ENCODE measurements at regions not wholly inside any gene's neighbourhood (a gene's known extent, or its start where the extent isn't known, plus 50 kb on each side); places are given as distances from the start of the nearest gene placed in this dataset.
A peak's percentile ranks its signal among the peaks of the same experiment; 100 is the strongest.

GRCh38 chr18:78720456-78721237 is 259.0 kb upstream of the SALL3 start:
- Histone ChIP-seq H3K4me1 (peaks cover 32% of the 10 kb centered on the region), H3K27me3 (ENCODE audit: low read depth) (no peaks in the 10 kb centered on the region), H3K9me3 (0 out of 2 replicates have a peak, but pooled peaks cover 4% of the 10 kb centered on the region), H3K4me3 (no peak overlapping the region), H3K36me3 (replicated peaks) (no peaks in the 10 kb centered on the region)
- in situ Hi-C loops (cut with MboI; ENCODE audit: low sequenced_read_pairs) = no loop called here
- peak in 1 of 2 experiments; percentile 13 for DNase-seq (ENCODE audit: low spot score in 2 of 2)

- peak; percentile 71 to 87 for DNase-seq (ENCODE audit: low spot score in 2 of 2)
- Histone ChIP-seq H3K4me3 (no peak overlapping the region), H3K4me1 (peaks cover 32% of the 10 kb centered on the region), H3K27me3 (ENCODE audit: low read depth) (no peaks in the 10 kb centered on the region), H3K9me3 (0 out of 2 replicates have a peak, but pooled peaks cover 4% of the 10 kb centered on the region), H3K36me3 (replicated peaks) (no peaks in the 10 kb centered on the region)
- in situ Hi-C loops (cut with MboI; ENCODE audit: low sequenced_read_pairs) = no loop called here
Observed at GRCh38 chr18:78721238-78721875, 258.3 kb upstream of the SALL3 start.

GRCh38 chr18:78721981-78722380 is 257.6 kb upstream of the SALL3 start:
- no peaks in the 10 kb centered on the region for H3K36me3 ChIP-seq (replicated peaks)
- H3K4me1 ChIP-seq = peaks cover 32% of the 10 kb centered on the region
- no peak overlapping the region for H3K4me3 ChIP-seq
- in situ Hi-C loops (cut with MboI; ENCODE audit: low sequenced_read_pairs) = no loop called here
- DNase-seq (ENCODE audit: low spot score in 2 of 2) = peak; percentile 90 to 98
- 0 out of 2 replicates have a peak, but pooled peaks cover 4% of the 10 kb centered on the region for H3K9me3 ChIP-seq
- no peaks in the 10 kb centered on the region for H3K27me3 ChIP-seq (ENCODE audit: low read depth)

GRCh38 chr18:78722386-78722785 is 257.2 kb upstream of the SALL3 start:
- DNase-seq (ENCODE audit: low spot score in 2 of 2) = peak; percentile 57 to 86
- Histone ChIP-seq H3K4me1 (peaks cover 32% of the 10 kb centered on the region), H3K9me3 (0 out of 2 replicates have a peak, but pooled peaks cover 4% of the 10 kb centered on the region), H3K36me3 (replicated peaks) (no peaks in the 10 kb centered on the region), H3K4me3 (no peak overlapping the region), H3K27me3 (ENCODE audit: low read depth) (no peaks in the 10 kb centered on the region)
- in situ Hi-C loops (cut with MboI; ENCODE audit: low sequenced_read_pairs) = no loop called here

- H3K36me3 ChIP-seq (replicated peaks) = no peaks in the 10 kb centered on the region
- 0 out of 2 replicates have a peak, but pooled peaks cover 4% of the 10 kb centered on the region for H3K9me3 ChIP-seq
- H3K27me3 ChIP-seq (ENCODE audit: low read depth) = no peaks in the 10 kb centered on the region
- in situ Hi-C loops (cut with MboI; ENCODE audit: low sequenced_read_pairs) = no loop called here
- no peak overlapping the region for H3K4me3 ChIP-seq
- peaks cover 32% of the 10 kb centered on the region for H3K4me1 ChIP-seq
- DNase-seq (ENCODE audit: low spot score in 2 of 2) = peak in 1 of 2 experiments; percentile 42
Observed at GRCh38 chr18:78722929-78723710, 256.5 kb upstream of the SALL3 start.

- Histone ChIP-seq H3K27me3 (ENCODE audit: low read depth) (no peaks in the 10 kb centered on the region), H3K4me3 (no peak overlapping the region), H3K4me1 (peaks cover 32% of the 10 kb centered on the region), H3K9me3 (0 out of 2 replicates have a peak, but pooled peaks cover 4% of the 10 kb centered on the region), H3K36me3 (replicated peaks) (no peaks in the 10 kb centered on the region)
- peak in 1 of 2 experiments; percentile 2 for DNase-seq (ENCODE audit: low spot score in 2 of 2)
- in situ Hi-C loops (cut with MboI; ENCODE audit: low sequenced_read_pairs) = no loop called here
Observed at GRCh38 chr18:78724214-78724914, 255.3 kb upstream of the SALL3 start.

GRCh38 chr18:78725426-78725825 is 254.2 kb upstream of the SALL3 start:
- H3K9me3 ChIP-seq = 0 out of 2 replicates have a peak, but pooled peaks cover 1% of the 10 kb centered on the region

GRCh38 chr18:78726326-78727056 is 253.1 kb upstream of the SALL3 start:
- Histone ChIP-seq H3K27me3 (ENCODE audit: low read depth) (no peaks in the 10 kb centered on the region), H3K36me3 (replicated peaks) (no peaks in the 10 kb centered on the region), H3K9me3 (no peaks in the 10 kb centered on the region), H3K4me3 (no peak overlapping the region), H3K4me1 (peaks cover 19% of the 10 kb centered on the region)
- no peak for DNase-seq (ENCODE audit: low spot score in 2 of 2)
- in situ Hi-C loops (cut with MboI; ENCODE audit: low sequenced_read_pairs) = no loop called here

More at GRCh38 chr18:78725426-78725825, 254.2 kb upstream of the SALL3 start:
- in situ Hi-C loops (cut with MboI; ENCODE audit: low sequenced_read_pairs) = no loop called here
- Histone ChIP-seq H3K4me1 (peaks cover 30% of the 10 kb centered on the region), H3K36me3 (replicated peaks) (no peaks in the 10 kb centered on the region), H3K27me3 (ENCODE audit: low read depth) (no peaks in the 10 kb centered on the region), H3K4me3 (no peak overlapping the region)
- DNase-seq (ENCODE audit: low spot score in 2 of 2) = peak in 1 of 2 experiments; percentile 4

- no peaks in the 10 kb centered on the region for H3K27me3 ChIP-seq (ENCODE audit: low read depth)
- no peak overlapping the region for H3K4me3 ChIP-seq
- in situ Hi-C loops (cut with MboI; ENCODE audit: low sequenced_read_pairs) = no loop called here
- H3K36me3 ChIP-seq (replicated peaks) = no peaks in the 10 kb centered on the region
- no peak for DNase-seq (ENCODE audit: low spot score in 2 of 2)
- H3K9me3 ChIP-seq = no peaks in the 10 kb centered on the region
- peaks cover 18% of the 10 kb centered on the region for H3K4me1 ChIP-seq
Observed at GRCh38 chr18:78727057-78727739, 252.4 kb upstream of the SALL3 start.

- Histone ChIP-seq H3K4me1 (peaks cover 8% of the 10 kb centered on the region), H3K27me3 (ENCODE audit: low read depth) (no peaks in the 10 kb centered on the region), H3K36me3 (replicated peaks) (no peaks in the 10 kb centered on the region), H3K9me3 (no peaks in the 10 kb centered on the region), H3K4me3 (no peak overlapping the region)
- no peak for DNase-seq (ENCODE audit: low spot score in 2 of 2)
- in situ Hi-C loops (cut with MboI; ENCODE audit: low sequenced_read_pairs) = no loop called here
Observed at GRCh38 chr18:78727877-78728783, 251.5 kb upstream of the SALL3 start.

- Histone ChIP-seq H3K9me3 (no peaks in the 10 kb centered on the region), H3K4me3 (no peak overlapping the region), H3K27me3 (ENCODE audit: low read depth) (no peaks in the 10 kb centered on the region), H3K4me1 (peaks cover under 1% of the 10 kb centered on the region; the same call in 1 of the 2 replicates), H3K36me3 (replicated peaks) (no peaks in the 10 kb centered on the region)
- in situ Hi-C loops (cut with MboI; ENCODE audit: low sequenced_read_pairs) = no loop called here
- DNase-seq (ENCODE audit: low spot score in 2 of 2) = no peak
Observed at GRCh38 chr18:78728784-78729467, 250.7 kb upstream of the SALL3 start.
